ENCODE measurements at regions not wholly inside any gene's neighbourhood (a gene's known extent, or its start where the extent isn't known, plus 50 kb on each side); places are given as distances from the start of the nearest gene placed in this dataset.

DNA sequence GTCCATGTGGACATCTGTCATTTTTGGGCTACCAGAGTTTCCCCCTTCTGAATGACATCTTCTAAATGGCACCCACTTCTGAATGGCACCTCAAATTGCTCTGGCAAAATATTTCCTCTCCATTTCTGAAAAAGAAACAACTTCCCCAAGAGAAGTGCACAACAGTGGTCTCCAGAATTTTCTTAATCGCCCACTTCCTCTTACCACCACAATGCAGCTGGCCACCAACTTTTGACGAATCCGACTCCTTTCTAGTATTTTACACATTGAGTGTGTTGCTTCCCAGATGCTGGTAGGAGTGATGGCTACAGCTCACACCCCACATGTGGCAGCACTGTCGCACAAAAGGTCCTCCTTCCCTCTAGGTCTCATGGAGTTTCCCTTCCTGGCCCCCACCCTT lies 216.1 kb downstream of the FOXA2 start:
- Histone ChIP-seq H2BK15ac (ENCODE audit: low read depth, low read length) (no peak overlapping the region), H3K14ac (ENCODE audit: insufficient read depth, low read length) (no peak overlapping the region), H3K4ac (ENCODE audit: low read depth, low read length) (no peak overlapping the region), H3K4me1 (ENCODE audit: insufficient read depth, low read length) (no peaks in the 10 kb centered on the region; the same call in 1 of the 2 replicates), H3K4me2 (ENCODE audit: insufficient read depth, insufficient read length, low read length) (no peak overlapping the region), H2BK12ac (ENCODE audit: insufficient read length, low read depth, low read length) (no peak overlapping the region), H3T11ph (ENCODE audit: low read length) (no peak overlapping the region), H3K27me3 (ENCODE audit: insufficient read depth, low read length) (no peaks in the 10 kb centered on the region; the same call in 1 of the 2 replicates), H2BK120ac (ENCODE audit: low read depth, low read length, poor library complexity, severe bottlenecking) (no peak overlapping the region), H2BK20ac (ENCODE audit: low read depth, low read length, poor library complexity, severe bottlenecking) (no peak overlapping the region), H4K20me1 (ENCODE audit: control insufficient read depth, insufficient read depth, insufficient read length) (no peaks in the 10 kb centered on the region), H2BK5ac (ENCODE audit: insufficient read length, low read length) (no peak overlapping the region), H4K8ac (replicated peaks; ENCODE audit: insufficient read length, low read depth, low read length) (no peak overlapping the region), H3K9ac (ENCODE audit: extremely low read depth, insufficient read length, low read length) (no peak overlapping the region), H2AK5ac (ENCODE audit: insufficient read length, low read length) (no peak overlapping the region), H4K5ac (ENCODE audit: insufficient read length, low read depth, low read length) (no peak overlapping the region), H3K79me1 (ENCODE audit: insufficient read depth, low read depth, low read length, poor library complexity, severe bottlenecking) (no peaks in the 10 kb centered on the region), H3K79me2 (ENCODE audit: insufficient read depth, low read length) (no peaks in the 10 kb centered on the region), H2AFZ (ENCODE audit: low read length) (no peak overlapping the region), H3K9me3 (ENCODE audit: control insufficient read depth, low read depth, low read length) (no peaks in the 10 kb centered on the region), H3K56ac (ENCODE audit: insufficient read length, low read depth, low read length) (no peak overlapping the region), H4K91ac (ENCODE audit: insufficient read length, low read depth, low read length) (no peak overlapping the region), H3K23ac (ENCODE audit: insufficient read length, low read depth, low read length) (no peak overlapping the region), H3K23me2 (ENCODE audit: insufficient read length, low read depth, low read length, poor library complexity, severe bottlenecking) (no peaks in the 10 kb centered on the region), H3K18ac (ENCODE audit: insufficient read length, low read depth, low read length) (no peak overlapping the region), H3K27ac (ENCODE audit: insufficient read length, low read depth, low read length) (no peak overlapping the region)
- H3K4me1 Mint-ChIP-seq = peaks cover 9 to 11% of the 10 kb centered on the region in 2 experiments
- H3K4me3 Mint-ChIP-seq = no peak overlapping the region
- H3K27me3 Mint-ChIP-seq (ENCODE audit: low read depth) = peaks cover 80% of the 10 kb centered on the region
- no peaks in the 10 kb centered on the region; a peak in 1 of 5 replicates for H3K9me3 Mint-ChIP-seq
- no peak for DNase-seq
- H3K27ac Mint-ChIP-seq = no peak overlapping the region
- no peaks in the 10 kb centered on the region for H3K36me3 Mint-ChIP-seq (ENCODE audit: insufficient read depth in 1 of 3, low read depth in 3 of 3)
- no CpG with 5 or more reads among the region's 4 CpGs for WGBS (ENCODE audit: extremely low coverage, insufficient read length, low lambda C conversion rate)
- TF ChIP-seq, protein P1, sequence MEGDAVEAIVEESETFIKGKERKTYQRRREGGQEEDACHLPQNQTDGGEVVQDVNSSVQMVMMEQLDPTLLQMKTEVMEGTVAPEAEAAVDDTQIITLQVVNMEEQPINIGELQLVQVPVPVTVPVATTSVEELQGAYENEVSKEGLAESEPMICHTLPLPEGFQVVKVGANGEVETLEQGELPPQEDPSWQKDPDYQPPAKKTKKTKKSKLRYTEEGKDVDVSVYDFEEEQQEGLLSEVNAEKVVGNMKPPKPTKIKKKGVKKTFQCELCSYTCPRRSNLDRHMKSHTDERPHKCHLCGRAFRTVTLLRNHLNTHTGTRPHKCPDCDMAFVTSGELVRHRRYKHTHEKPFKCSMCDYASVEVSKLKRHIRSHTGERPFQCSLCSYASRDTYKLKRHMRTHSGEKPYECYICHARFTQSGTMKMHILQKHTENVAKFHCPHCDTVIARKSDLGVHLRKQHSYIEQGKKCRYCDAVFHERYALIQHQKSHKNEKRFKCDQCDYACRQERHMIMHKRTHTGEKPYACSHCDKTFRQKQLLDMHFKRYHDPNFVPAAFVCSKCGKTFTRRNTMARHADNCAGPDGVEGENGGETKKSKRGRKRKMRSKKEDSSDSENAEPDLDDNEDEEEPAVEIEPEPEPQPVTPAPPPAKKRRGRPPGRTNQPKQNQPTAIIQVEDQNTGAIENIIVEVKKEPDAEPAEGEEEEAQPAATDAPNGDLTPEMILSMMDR (conservative IDR thresholded peaks at IDR 0.05) = no peak

Data from H9 (cell line).